ENCODE measurements at regions not wholly inside any gene's neighbourhood (a gene's known extent, or its start where the extent isn't known, plus 50 kb on each side); places are given as distances from the start of the nearest gene placed in this dataset.

GRCh38 chr20:11437611-11438380 is 479.9 kb upstream of the BTBD3 start:
- DNase-seq: no peak
- no peaks in the 10 kb centered on the region for H3K36me3 ChIP-seq
- intact Hi-C loops (cut with micrococcal nuclease): no loop called here
- no peak overlapping the region for H3K4me3 ChIP-seq
- peaks cover 17% of the 10 kb centered on the region for H3K9me3 ChIP-seq (replicated peaks)
- H3K27me3 ChIP-seq (ENCODE audit: low read depth): no peaks in the 10 kb centered on the region
- no peaks in the 10 kb centered on the region for H3K4me1 ChIP-seq
- H3K27ac ChIP-seq (replicated peaks): no peak overlapping the region
- no peak for TF ChIP-seq CTCF (IDR thresholded peaks at IDR 0.05; ENCODE audit: borderline replicate concordance)

GRCh38 chr20:11438412-11438811 is 479.3 kb upstream of the BTBD3 start:
- no peak for TF ChIP-seq CTCF (IDR thresholded peaks at IDR 0.05; ENCODE audit: borderline replicate concordance)
- Histone ChIP-seq H3K27ac (replicated peaks) (no peak overlapping the region), H3K27me3 (ENCODE audit: low read depth) (no peaks in the 10 kb centered on the region), H3K36me3 (no peaks in the 10 kb centered on the region), H3K4me3 (no peak overlapping the region), H3K9me3 (replicated peaks) (peaks cover 17% of the 10 kb centered on the region), H3K4me1 (no peaks in the 10 kb centered on the region)
- intact Hi-C loops (cut with micrococcal nuclease): no loop called here
- no peak for DNase-seq

GRCh38 chr20:11443382-11444119 is 474.1 kb upstream of the BTBD3 start:
- DNase-seq: no peak
- intact Hi-C loops (cut with micrococcal nuclease): no loop called here

GRCh38 chr20:11445161-11445560 is 472.5 kb upstream of the BTBD3 start:
- no peak for TF ChIP-seq CTCF (IDR thresholded peaks at IDR 0.05; ENCODE audit: borderline replicate concordance)
- intact Hi-C loops (cut with micrococcal nuclease): no loop called here
- no peak for DNase-seq
- peaks cover 5% of the 10 kb centered on the region for H3K4me1 ChIP-seq
- no peak overlapping the region for H3K27ac ChIP-seq (replicated peaks)
- H3K9me3 ChIP-seq (replicated peaks): no peaks in the 10 kb centered on the region
- no peaks in the 10 kb centered on the region for H3K27me3 ChIP-seq (ENCODE audit: low read depth)
- H3K36me3 ChIP-seq: no peaks in the 10 kb centered on the region
- H3K4me3 ChIP-seq: no peak overlapping the region

More at GRCh38 chr20:11443382-11444119, 474.1 kb upstream of the BTBD3 start:
- Histone ChIP-seq H3K36me3 (no peaks in the 10 kb centered on the region), H3K4me3 (no peak overlapping the region), H3K27me3 (ENCODE audit: low read depth) (no peaks in the 10 kb centered on the region), H3K4me1 (peaks cover 5% of the 10 kb centered on the region), H3K9me3 (replicated peaks) (peaks cover under 1% of the 10 kb centered on the region), H3K27ac (replicated peaks) (no peak overlapping the region)
- TF ChIP-seq CTCF (IDR thresholded peaks at IDR 0.05; ENCODE audit: borderline replicate concordance): no peak

- H3K27me3 ChIP-seq (ENCODE audit: low read depth): no peaks in the 10 kb centered on the region
- H3K9me3 ChIP-seq (replicated peaks): no peaks in the 10 kb centered on the region
- no peak for DNase-seq
- intact Hi-C loops (cut with micrococcal nuclease): no loop called here
- H3K4me3 ChIP-seq: no peak overlapping the region
- no peak overlapping the region for H3K27ac ChIP-seq (replicated peaks)
- H3K36me3 ChIP-seq: no peaks in the 10 kb centered on the region
- peaks cover 5% of the 10 kb centered on the region for H3K4me1 ChIP-seq
- no peak for TF ChIP-seq CTCF (IDR thresholded peaks at IDR 0.05; ENCODE audit: borderline replicate concordance)
Observed at GRCh38 chr20:11445891-11446290, 471.8 kb upstream of the BTBD3 start.
